WTC11 (cell line): ENCODE measurements at regions not wholly inside any gene's neighbourhood (a gene's known extent, or its start where the extent isn't known, plus 50 kb on each side); places are given as distances from the start of the nearest gene placed in this dataset.

Experiments
- CTCF ChIP-seq: fragments of 200-600 bp; IDR thresholded peaks from 2 replicates; pipeline ENCODE4 v1.8.0; 2022; ENCODE audit warnings: antibody characterized with exemption
- FOXP1 ChIP-seq: sonication (generic); formaldehyde crosslinking; IDR thresholded peaks from 2 replicates; pipeline ENCODE4 v1.8.0; 2022; ENCODE audit warnings: missing genetic modification reagents, mild to moderate bottlenecking, moderate library complexity, borderline replicate concordance
- NR1H2 ChIP-seq: sonication (generic); formaldehyde crosslinking; IDR thresholded peaks from 2 replicates; pipeline ENCODE4 v1.9.0; 2021; ENCODE audit warnings: mild to moderate bottlenecking, moderate library complexity, missing genetic modification reagents
- NR3C1 ChIP-seq: sonication (generic); formaldehyde crosslinking; conservative IDR thresholded peaks from 2 replicates; pipeline ENCODE4 v1.8.1; 2023; ENCODE audit warnings: low read depth, mild to moderate bottlenecking, missing genetic modification reagents
- SP1 ChIP-seq: sonication (generic); formaldehyde crosslinking; conservative IDR thresholded peaks from 2 replicates; pipeline ENCODE4 v1.8.1; 2022; ENCODE audit warnings: missing genetic modification reagents
- USF1 ChIP-seq: sonication (generic); formaldehyde crosslinking; IDR thresholded peaks from 2 replicates; pipeline ENCODE4 v1.8.0; 2022; ENCODE audit warnings: mild to moderate bottlenecking, missing genetic modification reagents
- USF2 ChIP-seq: sonication (generic); formaldehyde crosslinking; IDR thresholded peaks from 2 replicates; pipeline ENCODE4 v1.8.1; 2023; ENCODE audit warnings: mild to moderate bottlenecking, missing genetic modification reagents, moderate library complexity
- ZNF121 ChIP-seq: sonication (generic); formaldehyde crosslinking; IDR thresholded peaks from 2 replicates; pipeline ENCODE4 v1.8.0; 2023; ENCODE audit warnings: missing genetic modification reagents
- ZNF232 ChIP-seq: sonication (generic); formaldehyde crosslinking; IDR thresholded peaks from 2 replicates; pipeline ENCODE4 v1.8.0; 2022; ENCODE audit warnings: mild to moderate bottlenecking, missing genetic modification reagents

DNA sequence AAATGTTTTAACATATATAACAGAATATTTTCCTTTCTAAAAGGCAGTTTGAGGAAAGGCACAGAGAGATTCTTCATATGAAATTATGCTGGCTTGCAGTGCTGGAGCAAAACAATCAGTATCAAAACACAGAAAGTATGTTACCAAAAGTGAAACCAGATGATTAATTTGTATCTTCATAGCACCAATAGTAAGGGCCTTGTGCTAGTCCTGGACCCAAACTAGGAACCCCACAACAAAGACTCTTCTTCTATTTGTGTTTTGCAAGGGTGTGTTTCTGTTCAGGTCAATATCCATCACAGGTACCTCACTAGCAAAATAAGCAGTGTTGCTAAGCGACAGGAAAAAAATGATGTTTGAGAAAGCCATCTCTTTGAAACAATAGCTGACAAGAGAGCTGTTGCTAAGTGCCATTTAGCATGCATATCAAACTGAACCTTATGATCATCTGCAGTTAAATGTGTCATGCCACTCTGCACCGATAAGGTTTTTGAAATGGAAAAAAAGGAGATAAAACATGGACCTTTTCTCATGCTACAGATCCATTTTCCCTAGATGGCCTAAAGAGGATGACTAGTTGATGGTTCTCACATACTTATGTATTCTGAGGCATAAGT is 196.2 kb upstream of the ALG10 start:
- no peak for TF ChIP-seq CTCF
- TF ChIP-seq NR3C1, result no peak
- TF ChIP-seq NR1H2 (CRISPR knock-in tag), result no peak
- no peak for TF ChIP-seq USF2 (CRISPR knock-in tag)
- no peak for TF ChIP-seq SP1
- TF ChIP-seq ZNF232 (CRISPR knock-in tag), result no peak
- no peak for TF ChIP-seq FOXP1 (CRISPR knock-in tag)
- no peak for TF ChIP-seq USF1 (CRISPR knock-in tag)
- no peak for TF ChIP-seq ZNF121
